ENCODE measurements at regions not wholly inside any gene's neighbourhood (a gene's known extent, or its start where the extent isn't known, plus 50 kb on each side); places are given as distances from the start of the nearest gene placed in this dataset.

DNA sequence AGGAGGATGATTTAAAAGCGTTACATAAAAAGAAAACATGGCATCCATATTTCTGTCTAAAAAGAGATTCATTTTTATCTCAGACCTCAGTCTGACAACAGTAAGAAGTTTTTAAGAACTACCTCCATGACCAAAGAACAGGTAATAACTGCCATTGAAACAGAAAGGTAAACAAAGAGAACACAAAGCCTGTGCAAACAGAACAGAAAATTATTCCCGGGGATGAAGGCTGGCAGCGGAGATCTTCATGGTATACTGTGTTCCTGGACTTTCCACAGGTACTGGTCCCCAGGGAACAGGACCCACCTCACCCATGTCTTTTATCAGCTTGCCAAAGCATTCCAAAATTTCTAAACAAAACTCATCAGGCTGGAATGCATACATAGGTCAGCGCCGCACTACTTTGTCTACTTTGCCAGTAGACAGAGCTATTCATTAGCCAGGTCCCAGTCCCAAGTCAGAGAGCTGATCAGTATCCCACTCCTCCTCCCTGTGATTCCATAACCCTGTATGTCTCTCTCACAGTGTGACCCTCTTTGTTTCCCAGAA is 277.3 kb downstream of the MBD2 start:
- no peak overlapping the region for H3K4me3 ChIP-seq
- H3K36me3 ChIP-seq: no peaks in the 10 kb centered on the region
- H3K27ac ChIP-seq: no peak overlapping the region
- DNase-seq: no peak
- H3K4me1 ChIP-seq: no peaks in the 10 kb centered on the region
- TF ChIP-seq EP300 (IDR thresholded peaks at IDR 0.05) (no peak), POLR2A (IDR thresholded peaks at IDR 0.05) (no peak), POLR2AphosphoS5 (IDR thresholded peaks at IDR 0.05) (no peak)
- TF ChIP-seq, protein P1, sequence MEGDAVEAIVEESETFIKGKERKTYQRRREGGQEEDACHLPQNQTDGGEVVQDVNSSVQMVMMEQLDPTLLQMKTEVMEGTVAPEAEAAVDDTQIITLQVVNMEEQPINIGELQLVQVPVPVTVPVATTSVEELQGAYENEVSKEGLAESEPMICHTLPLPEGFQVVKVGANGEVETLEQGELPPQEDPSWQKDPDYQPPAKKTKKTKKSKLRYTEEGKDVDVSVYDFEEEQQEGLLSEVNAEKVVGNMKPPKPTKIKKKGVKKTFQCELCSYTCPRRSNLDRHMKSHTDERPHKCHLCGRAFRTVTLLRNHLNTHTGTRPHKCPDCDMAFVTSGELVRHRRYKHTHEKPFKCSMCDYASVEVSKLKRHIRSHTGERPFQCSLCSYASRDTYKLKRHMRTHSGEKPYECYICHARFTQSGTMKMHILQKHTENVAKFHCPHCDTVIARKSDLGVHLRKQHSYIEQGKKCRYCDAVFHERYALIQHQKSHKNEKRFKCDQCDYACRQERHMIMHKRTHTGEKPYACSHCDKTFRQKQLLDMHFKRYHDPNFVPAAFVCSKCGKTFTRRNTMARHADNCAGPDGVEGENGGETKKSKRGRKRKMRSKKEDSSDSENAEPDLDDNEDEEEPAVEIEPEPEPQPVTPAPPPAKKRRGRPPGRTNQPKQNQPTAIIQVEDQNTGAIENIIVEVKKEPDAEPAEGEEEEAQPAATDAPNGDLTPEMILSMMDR (IDR thresholded peaks at IDR 0.05): no peak
- no peaks in the 10 kb centered on the region for H3K27me3 ChIP-seq
- peaks cover 0 to 7% (median 0%) of the 10 kb centered on the region in 4 donors for H3K9me3 ChIP-seq
- 30 to 75% methylated on average over 5 of the region's 5 CpGs for WGBS, 2 donors
- intact Hi-C loops (cut with DNase I): no loop called here

DNA sequence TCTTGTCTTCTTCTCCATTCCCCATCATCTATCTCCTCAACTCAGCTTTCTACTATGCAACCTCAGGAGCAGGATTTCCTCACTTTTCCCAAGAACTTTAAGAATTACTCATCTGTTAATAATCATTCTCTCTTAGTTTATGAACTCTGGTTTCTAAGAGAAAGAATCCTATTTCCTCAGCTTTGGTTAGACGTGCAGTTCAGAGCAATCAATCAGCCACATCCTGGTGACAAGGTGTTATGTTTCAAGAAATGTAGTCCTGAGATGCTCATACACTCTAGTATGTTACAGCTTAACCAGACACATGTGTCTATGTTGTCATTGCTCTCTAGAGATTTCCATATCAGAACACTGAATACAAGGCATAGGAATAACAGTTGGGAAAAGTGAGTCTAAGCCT is 277.9 kb downstream of the MBD2 start:
- H3K27me3 ChIP-seq: no peaks in the 10 kb centered on the region
- WGBS, 2 donors: 24 to 46% methylated on average over 1 of the region's 1 CpG
- H3K9me3 ChIP-seq: peaks cover 0 to 12% (median 0%) of the 10 kb centered on the region in 4 donors
- no peak overlapping the region for H3K27ac ChIP-seq
- H3K4me3 ChIP-seq: no peak overlapping the region
- H3K4me1 ChIP-seq: no peaks in the 10 kb centered on the region
- no peak for DNase-seq
- intact Hi-C loops (cut with DNase I): no loop called here
- TF ChIP-seq, protein P1 (IDR thresholded peaks at IDR 0.05): no peak
- no peak for TF ChIP-seq EP300 (IDR thresholded peaks at IDR 0.05)
- TF ChIP-seq POLR2A (IDR thresholded peaks at IDR 0.05): no peak
- no peak for TF ChIP-seq POLR2AphosphoS5 (IDR thresholded peaks at IDR 0.05)
- no peaks in the 10 kb centered on the region for H3K36me3 ChIP-seq

DNA sequence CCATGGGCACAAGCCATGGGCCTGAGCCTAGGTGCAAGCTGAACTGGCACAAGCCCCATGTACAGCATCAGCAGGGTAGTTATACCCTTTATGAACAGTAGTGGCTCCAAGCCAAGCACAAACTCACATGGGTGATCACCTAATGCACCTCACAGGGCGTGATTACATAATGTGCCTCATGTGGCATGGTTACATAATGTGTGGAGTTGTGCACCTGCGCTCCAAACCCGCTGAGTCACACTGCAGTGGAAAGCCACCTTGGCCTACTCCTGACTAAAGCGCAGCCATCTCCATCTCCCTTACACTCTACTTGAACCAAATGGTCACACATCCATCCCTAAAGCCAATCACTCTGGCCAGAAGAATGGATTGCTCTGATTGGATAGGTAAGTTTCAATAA is 279.7 kb downstream of the MBD2 start:
- Histone ChIP-seq H3K4me1 (no peaks in the 10 kb centered on the region), H3K9me3 (peaks cover 0 to 12% (median 0%) of the 10 kb centered on the region in 4 donors), H3K27me3 (no peaks in the 10 kb centered on the region), H3K36me3 (no peaks in the 10 kb centered on the region), H3K4me3 (no peak overlapping the region), H3K27ac (no peak overlapping the region)
- TF ChIP-seq EP300 (IDR thresholded peaks at IDR 0.05) (no peak), POLR2AphosphoS5 (IDR thresholded peaks at IDR 0.05) (no peak), POLR2A (IDR thresholded peaks at IDR 0.05) (no peak)
- TF ChIP-seq, protein P1 (IDR thresholded peaks at IDR 0.05): no peak
- 81 to 94% methylated on average over 4 of the region's 4 CpGs for WGBS, 2 donors
- intact Hi-C loops (cut with DNase I): no loop called here
- DNase-seq: no peak

DNA sequence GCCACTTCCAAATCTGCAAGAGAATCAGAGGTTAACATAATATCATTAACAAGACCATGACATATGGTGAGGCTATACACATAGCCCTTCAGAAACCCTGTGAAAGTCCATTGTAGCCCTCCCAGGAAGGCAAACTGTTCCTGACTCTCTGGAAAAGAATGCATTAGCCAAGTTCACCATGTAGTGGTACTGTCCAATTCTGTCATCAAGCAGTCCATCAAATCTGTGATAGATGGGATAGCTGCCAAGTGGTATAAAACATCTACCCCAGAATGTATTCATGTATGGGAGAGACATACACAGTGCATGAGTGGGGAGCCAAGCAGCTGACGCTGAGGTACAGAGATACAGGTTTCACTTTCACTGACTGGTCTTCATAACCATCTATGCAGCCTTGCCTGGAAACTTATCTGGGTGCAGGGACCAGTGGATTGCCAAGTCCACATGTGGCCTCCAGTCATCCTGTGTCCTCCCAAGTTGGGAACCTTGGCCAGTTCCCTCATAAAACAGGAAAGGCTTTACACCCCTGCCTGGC is 281.1 kb downstream of the MBD2 start:
- WGBS, 2 donors: 93 to 95% methylated on average over 1 of the region's 1 CpG
- Histone ChIP-seq H3K27me3 (no peaks in the 10 kb centered on the region), H3K4me3 (no peak overlapping the region), H3K9me3 (peaks cover 0 to 12% (median 0%) of the 10 kb centered on the region in 4 donors), H3K36me3 (no peaks in the 10 kb centered on the region), H3K27ac (no peak overlapping the region), H3K4me1 (no peaks in the 10 kb centered on the region)
- DNase-seq: no peak
- intact Hi-C loops (cut with DNase I): no loop called here
- TF ChIP-seq POLR2AphosphoS5 (IDR thresholded peaks at IDR 0.05): no peak
- TF ChIP-seq POLR2A (IDR thresholded peaks at IDR 0.05): no peak

DNA sequence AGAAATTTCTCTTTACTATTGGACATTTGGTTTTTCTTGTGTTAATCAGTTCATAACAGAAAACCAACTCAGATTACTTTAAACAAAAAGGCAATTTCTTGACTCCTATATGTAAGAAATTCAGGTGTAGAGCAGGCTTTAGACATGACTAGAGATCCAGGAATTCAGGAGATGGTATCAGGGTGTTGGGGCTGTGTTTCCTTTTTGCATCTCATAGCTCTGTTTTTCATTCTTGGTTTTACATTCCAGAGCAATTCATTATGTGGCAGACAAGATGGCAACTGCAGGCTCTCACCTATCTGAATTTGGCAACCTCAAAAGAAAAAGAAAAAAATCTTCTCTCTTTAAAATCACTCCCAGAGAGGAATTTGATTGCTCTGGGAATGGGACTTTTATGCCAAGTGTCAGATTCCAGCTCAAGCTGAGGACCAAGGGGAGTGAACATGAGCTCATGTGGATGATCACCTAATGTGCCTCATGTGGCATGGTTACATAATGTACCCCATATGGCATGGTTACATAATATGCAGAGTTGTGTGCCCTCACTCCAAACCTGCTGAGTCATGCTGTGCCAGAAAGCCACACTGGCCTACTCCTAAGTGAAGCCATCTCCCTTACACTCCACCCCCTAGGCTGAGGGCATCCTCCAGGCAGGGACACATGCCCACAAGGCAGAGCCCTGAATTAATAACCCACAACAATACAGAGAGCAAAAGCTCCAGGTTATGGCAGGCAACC is 282.7 kb downstream of the MBD2 start:
- no peak for DNase-seq
- TF ChIP-seq, protein P1 (IDR thresholded peaks at IDR 0.05): no peak
- TF ChIP-seq POLR2AphosphoS5 (IDR thresholded peaks at IDR 0.05): no peak
- no peak for TF ChIP-seq POLR2A (IDR thresholded peaks at IDR 0.05)
- no peak overlapping the region for H3K27ac ChIP-seq
- no peaks in the 10 kb centered on the region for H3K36me3 ChIP-seq
- H3K4me3 ChIP-seq: no peak overlapping the region
- H3K4me1 ChIP-seq: no peaks in the 10 kb centered on the region
- no peaks in the 10 kb centered on the region for H3K27me3 ChIP-seq
- peaks cover 0 to 12% (median 0%) of the 10 kb centered on the region in 4 donors for H3K9me3 ChIP-seq
- intact Hi-C loops (cut with DNase I): no loop called here
